GM06990 (cell line): ENCODE measurements at regions not wholly inside any gene's neighbourhood (a gene's known extent, or its start where the extent isn't known, plus 50 kb on each side); places are given as distances from the start of the nearest gene placed in this dataset.
"Not testable (repeated sequence)": the region's sequence is repeated elsewhere in the genome, so short reads cannot be mapped to it uniquely, and the experiment has no call there.

Experiments used
- DNase-seq: peaks from one replicate; pipeline ENCODE4 v3.0.0-alpha.2; 2011; ENCODE audit not compliant: insufficient read length; ENCODE audit errors: extremely low read depth
- H3K27me3 ChIP-seq: replicated peaks from 2 replicates; pipeline ENCODE4 v1.6.0; 2011; ENCODE audit warnings: low read length; ENCODE audit not compliant: control insufficient read depth, insufficient read depth
- H3K36me3 ChIP-seq: 2 replicates; pipeline ENCODE4 v1.5.1; 2011; ENCODE audit warnings: low read length; ENCODE audit not compliant: control insufficient read depth, insufficient read depth
- H3K4me3 ChIP-seq: replicated peaks from 2 replicates; pipeline ENCODE4 v1.5.1; 2011; ENCODE audit warnings: low read depth, mild to moderate bottlenecking, control low read depth, low read length
- CTCF ChIP-seq: IDR thresholded peaks from 2 replicates; pipeline ENCODE4 v1.5.1; 2011; ENCODE audit warnings: low read length, control low read depth, mild to moderate bottlenecking, inconsistent platforms; ENCODE audit not compliant: insufficient read depth, poor library complexity, severe bottlenecking

GRCh38 chr15:22715133-22715845 is 71.2 kb upstream of the NIPA1 start:
- not testable (repeated sequence) for H3K4me3 ChIP-seq, DNase-seq, H3K36me3 ChIP-seq

GRCh38 chr15:22719980-22720379 is 66.5 kb upstream of the NIPA1 start:
- not testable (repeated sequence) for H3K27me3 ChIP-seq, H3K36me3 ChIP-seq, H3K4me3 ChIP-seq, DNase-seq

More at GRCh38 chr15:22715133-22715845, 71.2 kb upstream of the NIPA1 start:
- H3K27me3 ChIP-seq: not testable (repeated sequence)

- not testable (repeated sequence) for H3K4me3 ChIP-seq, H3K36me3 ChIP-seq, DNase-seq, H3K27me3 ChIP-seq
Measured at GRCh38 chr15:22726104-22726503, 60.3 kb upstream of the NIPA1 start.

GRCh38 chr15:22735067-22735466 is 51.4 kb upstream of the NIPA1 start:
- H3K27me3 ChIP-seq, H3K4me3 ChIP-seq, H3K36me3 ChIP-seq, DNase-seq: not testable (repeated sequence)

- no peaks in the 10 kb centered on the region for H3K36me3 ChIP-seq
- no peaks in the 10 kb centered on the region for H3K27me3 ChIP-seq
- H3K4me3 ChIP-seq: no peak overlapping the region
- no peak for DNase-seq
- TF ChIP-seq CTCF: no peak
Measured at GRCh38 chr15:22735781-22736180, 50.7 kb upstream of the NIPA1 start.

GRCh38 chr15:22736200-22736599 is 50.2 kb upstream of the NIPA1 start:
- DNase-seq, H3K36me3 ChIP-seq: not testable (repeated sequence)

More at GRCh38 chr15:22736200-22736599, 50.2 kb upstream of the NIPA1 start:
- H3K27me3 ChIP-seq, H3K4me3 ChIP-seq: not testable (repeated sequence)
